CD4-positive, alpha-beta T cell (primary cell): ENCODE measurements at regions not wholly inside any gene's neighbourhood (a gene's known extent, or its start where the extent isn't known, plus 50 kb on each side); places are given as distances from the start of the nearest gene placed in this dataset.
"Not testable (repeated sequence)": the region's sequence is repeated elsewhere in the genome, so short reads cannot be mapped to it uniquely, and the experiment has no call there.

Experiments used
- ATAC-seq: fragments of 200-7000 bp; cut with Tn5 transposase; one replicate; pipeline ENCODE4 v1.10.0; 2022; ENCODE audit warnings: mild to moderate bottlenecking; ENCODE audit not compliant: poor library complexity
- CTCF ChIA-PET: fragments of 350-600 bp; sonication (Branson Sonifier 250); formaldehyde crosslinking; loops from one replicate; lab custom pipeline; 2021; ENCODE audit warnings: antibody characterized with exemption, inconsistent platforms; lab: Charles Lee
- POLR2A ChIA-PET: fragments of 350-600 bp; sonication (Branson Sonifier 250); formaldehyde crosslinking; loops from one replicate; lab custom pipeline; 2021; ENCODE audit warnings: antibody characterized with exemption, inconsistent platforms; lab: Charles Lee
- DNase-seq, 14 experiments: peaks; one replicate each; pipeline ENCODE4 v3.0.0-alpha.2; 2013 to 2020; ENCODE audit warnings: mixed read lengths in 2 of 14
- H3K27ac ChIP-seq, 2 donors: one replicate each; pipeline versions ENCODE4 v1.5.1 to v1.7.0; 2013; ENCODE audit warnings: low read length in 2 of 2, low read depth in 1 of 2, mild to moderate bottlenecking in 1 of 2
- H3K27me3 ChIP-seq, 2 experiments: 1 replicate in 1 of 2; 2 replicates in 1 of 2; pipeline versions ENCODE4 v1.6.1 to v1.7.0; 2013; ENCODE audit warnings: low read length in 2 of 2, control low read depth in 1 of 2, mild to moderate bottlenecking in 1 of 2, moderate library complexity in 1 of 2; ENCODE audit not compliant: insufficient read depth in 2 of 2, control insufficient read depth in 1 of 2
- H3K36me3 ChIP-seq: one replicate; pipeline ENCODE4 v1.6.1; 2013; ENCODE audit warnings: low read length, control low read depth; ENCODE audit not compliant: insufficient read depth
- H3K4me1 ChIP-seq: one replicate; pipeline ENCODE4 v1.6.1; 2013; ENCODE audit warnings: low read length, control low read depth; ENCODE audit not compliant: insufficient read depth
- H3K4me3 ChIP-seq: one replicate; pipeline ENCODE4 v1.5.1; 2013; ENCODE audit warnings: mild to moderate bottlenecking, low read length, moderate library complexity
- H3K9me3 ChIP-seq, 2 experiments: 1 replicate in 1 of 2; 2 replicates in 1 of 2; pipeline versions ENCODE4 v1.6.1 to v1.7.0; 2013; ENCODE audit warnings: low read length in 2 of 2, mild to moderate bottlenecking in 2 of 2, control low read depth in 1 of 2, moderate library complexity in 1 of 2; ENCODE audit not compliant: control insufficient read depth in 1 of 2, insufficient read depth in 1 of 2
- H3K27ac Mint-ChIP-seq: one replicate; pipeline ENCODE4 v1.8.0; 2020; ENCODE audit warnings: mixed read lengths
- H3K27me3 Mint-ChIP-seq: one replicate; pipeline ENCODE4 v1.8.0; 2021; ENCODE audit warnings: mixed read lengths
- H3K36me3 Mint-ChIP-seq: one replicate; pipeline ENCODE4 v1.8.0; 2021; ENCODE audit warnings: low read depth, mixed read lengths
- H3K4me1 Mint-ChIP-seq: one replicate; pipeline ENCODE4 v1.8.0; 2021; ENCODE audit warnings: low read depth, mixed read lengths
- H3K4me3 Mint-ChIP-seq: one replicate; pipeline ENCODE4 v1.8.0; 2020; ENCODE audit warnings: mild to moderate bottlenecking, mixed read lengths
- H3K9me3 Mint-ChIP-seq: one replicate; pipeline ENCODE4 v1.8.0; 2020; ENCODE audit warnings: mixed read lengths
- intact Hi-C, 2 experiments: fragments of 100-400 bp; cut with DNase I in 1 of 2; cut with micrococcal nuclease in 1 of 2; formaldehyde crosslinking; loops; one replicate each; pipeline versions ENCODE4 v1.15.1 to v1.9.0; 2023 to 2025; cut with DNase I, micrococcal nuclease
- TF ChIP-seq, protein P1 (sequence below): fragments of 200-600 bp; IDR thresholded peaks from one replicate; pipeline ENCODE4 v1.8.0; 2022; ENCODE audit warnings: antibody characterized with exemption, mild to moderate bottlenecking

GRCh38 chr6:170056278-170056711 lies 234.6 kb downstream of the DLL1 start:
- POLR2A ChIA-PET = no interaction called here
- DNase-seq (peak in 1 of 14 experiments; percentile 28), ATAC-seq (no peak)
- no peak overlapping the region for H3K27ac ChIP-seq
- Mint-ChIP-seq H3K4me3 (no peak overlapping the region), H3K4me1 (no peaks in the 10 kb centered on the region), H3K27me3 (no peaks in the 10 kb centered on the region), H3K9me3 (no peaks in the 10 kb centered on the region), H3K36me3 (no peaks in the 10 kb centered on the region), H3K27ac (no peak overlapping the region)
- intact Hi-C loops = no loop called here
- peaks cover 0 to 5% of the 10 kb centered on the region in 2 experiments for H3K9me3 ChIP-seq
- TF ChIP-seq, protein P1, sequence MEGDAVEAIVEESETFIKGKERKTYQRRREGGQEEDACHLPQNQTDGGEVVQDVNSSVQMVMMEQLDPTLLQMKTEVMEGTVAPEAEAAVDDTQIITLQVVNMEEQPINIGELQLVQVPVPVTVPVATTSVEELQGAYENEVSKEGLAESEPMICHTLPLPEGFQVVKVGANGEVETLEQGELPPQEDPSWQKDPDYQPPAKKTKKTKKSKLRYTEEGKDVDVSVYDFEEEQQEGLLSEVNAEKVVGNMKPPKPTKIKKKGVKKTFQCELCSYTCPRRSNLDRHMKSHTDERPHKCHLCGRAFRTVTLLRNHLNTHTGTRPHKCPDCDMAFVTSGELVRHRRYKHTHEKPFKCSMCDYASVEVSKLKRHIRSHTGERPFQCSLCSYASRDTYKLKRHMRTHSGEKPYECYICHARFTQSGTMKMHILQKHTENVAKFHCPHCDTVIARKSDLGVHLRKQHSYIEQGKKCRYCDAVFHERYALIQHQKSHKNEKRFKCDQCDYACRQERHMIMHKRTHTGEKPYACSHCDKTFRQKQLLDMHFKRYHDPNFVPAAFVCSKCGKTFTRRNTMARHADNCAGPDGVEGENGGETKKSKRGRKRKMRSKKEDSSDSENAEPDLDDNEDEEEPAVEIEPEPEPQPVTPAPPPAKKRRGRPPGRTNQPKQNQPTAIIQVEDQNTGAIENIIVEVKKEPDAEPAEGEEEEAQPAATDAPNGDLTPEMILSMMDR = no peak
- no peaks in the 10 kb centered on the region for H3K36me3 ChIP-seq
- no peak overlapping the region for H3K4me3 ChIP-seq
- H3K27me3 ChIP-seq = no peaks in the 10 kb centered on the region
- H3K4me1 ChIP-seq = no peaks in the 10 kb centered on the region
- CTCF ChIA-PET = no interaction called here

GRCh38 chr6:170055797-170056196 lies 235.1 kb downstream of the DLL1 start:
- H3K27me3 Mint-ChIP-seq, H3K9me3 ChIP-seq, CTCF ChIA-PET, H3K36me3 ChIP-seq, H3K9me3 Mint-ChIP-seq, H3K4me1 Mint-ChIP-seq, H3K4me3 Mint-ChIP-seq, H3K27ac Mint-ChIP-seq, H3K27ac ChIP-seq, H3K4me3 ChIP-seq, H3K4me1 ChIP-seq, H3K27me3 ChIP-seq, POLR2A ChIA-PET, ATAC-seq, intact Hi-C loops, H3K36me3 Mint-ChIP-seq: not testable (repeated sequence)
- DNase-seq = peak in 1 of 14 experiments; percentile 23

GRCh38 chr6:170053966-170054661 lies 236.8 kb downstream of the DLL1 start:
- no peaks in the 10 kb centered on the region for H3K9me3 Mint-ChIP-seq
- no peaks in the 10 kb centered on the region for H3K36me3 Mint-ChIP-seq
- ChIA-PET CTCF (no interaction called here), POLR2A (no interaction called here)
- no peak overlapping the region for H3K4me3 Mint-ChIP-seq
- intact Hi-C loops = no loop called here
- no peak overlapping the region for H3K27ac Mint-ChIP-seq
- no peak overlapping the region for H3K27ac ChIP-seq
- H3K27me3 Mint-ChIP-seq = no peaks in the 10 kb centered on the region
- no peaks in the 10 kb centered on the region for H3K4me1 Mint-ChIP-seq
- H3K27me3 ChIP-seq = peaks cover 0 to 4% of the 10 kb centered on the region in 2 experiments
- no peak overlapping the region for H3K4me3 ChIP-seq
- H3K9me3 ChIP-seq = peaks cover 0 to 5% of the 10 kb centered on the region in 2 experiments
- TF ChIP-seq, protein P1 = no peak
- no peaks in the 10 kb centered on the region for H3K36me3 ChIP-seq
- peak in 1 of 14 experiments; percentile 31 for DNase-seq
- no peak for ATAC-seq
- H3K4me1 ChIP-seq = peaks cover 4% of the 10 kb centered on the region
